Liver (tissue), 8 donors: ENCODE measurements at regions not wholly inside any gene's neighbourhood (a gene's known extent, or its start where the extent isn't known, plus 50 kb on each side); places are given as distances from the start of the nearest gene placed in this dataset.

ENCODE experiments used
- DNase-seq: peaks from one replicate; pipeline ENCODE4 v3.0.0-alpha.2; 2017; ENCODE audit warnings: low spot score
- H3K27ac ChIP-seq, 2 donors: one replicate each; pipeline ENCODE4 v1.7.0; 2013; ENCODE audit warnings: inconsistent platforms in 2 of 2, low read length in 2 of 2, control low read depth in 1 of 2, low read depth in 1 of 2, mild to moderate bottlenecking in 1 of 2
- H3K27me3 ChIP-seq, 4 donors: one replicate each; pipeline versions ENCODE4 v1.6.1 to v1.7.0; 2013; ENCODE audit warnings: low read length in 3 of 4, inconsistent platforms in 1 of 4, mild to moderate bottlenecking in 1 of 4, moderate library complexity in 1 of 4; ENCODE audit not compliant: control insufficient read depth in 4 of 4, insufficient read depth in 4 of 4
- H3K36me3 ChIP-seq, 4 donors: one replicate each; pipeline versions ENCODE4 v1.6.1 to v1.7.0; 2013; ENCODE audit warnings: low read length in 3 of 4, mild to moderate bottlenecking in 3 of 4, low read depth in 1 of 4, moderate library complexity in 1 of 4; ENCODE audit not compliant: control insufficient read depth in 4 of 4, insufficient read depth in 3 of 4
- H3K4me1 ChIP-seq, 4 donors: one replicate each; pipeline versions ENCODE4 v1.6.1 to v1.7.0; 2013; ENCODE audit warnings: low read length in 3 of 4, mild to moderate bottlenecking in 3 of 4, moderate library complexity in 1 of 4; ENCODE audit not compliant: control insufficient read depth in 4 of 4, insufficient read depth in 4 of 4
- H3K4me3 ChIP-seq, 3 donors: one replicate each; pipeline versions ENCODE4 v1.6.1 to v1.7.0; 2013; ENCODE audit warnings: low read length in 3 of 3, control low read depth in 1 of 3, low read depth in 1 of 3, mild to moderate bottlenecking in 1 of 3
- H3K9ac ChIP-seq, 2 donors: one replicate each; pipeline ENCODE4 v1.7.0; 2013; ENCODE audit warnings: low read length in 2 of 2, mild to moderate bottlenecking in 2 of 2, moderate library complexity in 2 of 2, control low read depth in 1 of 2, low read depth in 1 of 2
- H3K9me3 ChIP-seq, 4 donors: one replicate each; pipeline versions ENCODE4 v1.6.1 to v1.7.0; 2013; ENCODE audit warnings: low read length in 3 of 4; ENCODE audit not compliant: control insufficient read depth in 4 of 4
- CTCF ChIP-seq: fragments of 150-350 bp; IDR thresholded peaks from 2 replicates; pipeline ENCODE4 v1.5.1; 2017; ENCODE audit warnings: improper control_type of control experiment, low read depth, low read length; ENCODE audit not compliant: missing input control
- EGR1 ChIP-seq, 2 donors: IDR thresholded peaks; 2 replicates each; pipeline ENCODE4 v1.6.1; 2016 to 2018; ENCODE audit warnings: antibody characterized with exemption in 2 of 2, low read depth in 2 of 2
- FOXA1 ChIP-seq: IDR thresholded peaks from 2 replicates; pipeline ENCODE4 v1.6.1; 2016; ENCODE audit warnings: antibody characterized with exemption
- FOXA2 ChIP-seq: IDR thresholded peaks from 2 replicates; pipeline ENCODE4 v1.6.1; 2016; ENCODE audit warnings: antibody characterized with exemption
- GABPA ChIP-seq, 2 donors: IDR thresholded peaks in 1 of 2; conservative IDR thresholded peaks in 1 of 2; 2 replicates each; pipeline ENCODE4 v1.6.1; 2016; ENCODE audit warnings: antibody characterized with exemption in 2 of 2, mild to moderate bottlenecking in 1 of 2, moderate library complexity in 1 of 2
- HNF4A ChIP-seq, 2 donors: conservative IDR thresholded peaks; 2 replicates each; pipeline ENCODE4 v1.6.1; 2016; ENCODE audit warnings: antibody characterized with exemption in 2 of 2, mild to moderate bottlenecking in 2 of 2
- HNF4G ChIP-seq: IDR thresholded peaks from 2 replicates; pipeline ENCODE4 v1.6.1; 2016; ENCODE audit warnings: antibody characterized with exemption
- JUND ChIP-seq, 2 donors: IDR thresholded peaks; 2 replicates each; pipeline ENCODE4 v1.6.1; 2016; ENCODE audit warnings: antibody characterized with exemption in 2 of 2
- MAX ChIP-seq: IDR thresholded peaks from 2 replicates; pipeline ENCODE4 v1.6.1; 2016; ENCODE audit warnings: antibody characterized with exemption
- NR2F2 ChIP-seq: IDR thresholded peaks from 2 replicates; pipeline ENCODE4 v1.6.1; 2016; ENCODE audit warnings: antibody characterized with exemption
- RAD21 ChIP-seq, 2 donors: IDR thresholded peaks; 2 replicates each; pipeline ENCODE4 v1.6.1; 2016; ENCODE audit warnings: antibody characterized with exemption in 2 of 2, mild to moderate bottlenecking in 2 of 2
- RXRA ChIP-seq, 2 donors: IDR thresholded peaks; 2 replicates each; pipeline ENCODE4 v1.6.1; 2017 to 2018; ENCODE audit warnings: antibody characterized with exemption in 2 of 2, mild to moderate bottlenecking in 1 of 2
- SP1 ChIP-seq: IDR thresholded peaks from 2 replicates; pipeline ENCODE4 v1.6.1; 2018; ENCODE audit warnings: antibody characterized with exemption, mild to moderate bottlenecking
- TAF1 ChIP-seq: conservative IDR thresholded peaks from 2 replicates; pipeline ENCODE4 v1.6.1; 2016; ENCODE audit warnings: antibody characterized with exemption, mild to moderate bottlenecking
- YY1 ChIP-seq: IDR thresholded peaks from 2 replicates; pipeline ENCODE4 v1.6.1; 2016; ENCODE audit warnings: antibody characterized with exemption, mild to moderate bottlenecking
- ZBTB33 ChIP-seq: IDR thresholded peaks from 2 replicates; pipeline ENCODE4 v1.6.1; 2016; ENCODE audit warnings: antibody characterized with exemption
- WGBS: extraction: QIAGEN DNeasy Blood & Tissue Kit; methylation state at CpG from one replicate; pipeline ENCODE4 v1.1.7; 2013; 5-methylcytosine and 5-hydroxymethylcytosine counted together
- TF ChIP-seq, protein P1 (sequence below): IDR thresholded peaks from 2 replicates; pipeline ENCODE4 v1.6.1; 2016; ENCODE audit warnings: antibody characterized with exemption, mild to moderate bottlenecking
- TF ChIP-seq, protein P2 (sequence below): IDR thresholded peaks from 2 replicates; pipeline ENCODE4 v1.6.1; 2016; ENCODE audit warnings: antibody characterized with exemption
- donor health status: healthy.
- donor health status: healthy.
- donor health status: healthy.
- donor health status: healthy.
- donor health status: healthy.

GRCh38 chr10:71156436-71156835, 55.9 kb upstream of the UNC5B start:
- no peak for DNase-seq
- no peak for TF ChIP-seq SP1
- no peak for TF ChIP-seq FOXA1
- no peak for TF ChIP-seq EGR1 (IDR thresholded peaks at IDR 0.05; ENCODE audit: low read depth in 2 of 2)
- TF ChIP-seq, protein P1, sequence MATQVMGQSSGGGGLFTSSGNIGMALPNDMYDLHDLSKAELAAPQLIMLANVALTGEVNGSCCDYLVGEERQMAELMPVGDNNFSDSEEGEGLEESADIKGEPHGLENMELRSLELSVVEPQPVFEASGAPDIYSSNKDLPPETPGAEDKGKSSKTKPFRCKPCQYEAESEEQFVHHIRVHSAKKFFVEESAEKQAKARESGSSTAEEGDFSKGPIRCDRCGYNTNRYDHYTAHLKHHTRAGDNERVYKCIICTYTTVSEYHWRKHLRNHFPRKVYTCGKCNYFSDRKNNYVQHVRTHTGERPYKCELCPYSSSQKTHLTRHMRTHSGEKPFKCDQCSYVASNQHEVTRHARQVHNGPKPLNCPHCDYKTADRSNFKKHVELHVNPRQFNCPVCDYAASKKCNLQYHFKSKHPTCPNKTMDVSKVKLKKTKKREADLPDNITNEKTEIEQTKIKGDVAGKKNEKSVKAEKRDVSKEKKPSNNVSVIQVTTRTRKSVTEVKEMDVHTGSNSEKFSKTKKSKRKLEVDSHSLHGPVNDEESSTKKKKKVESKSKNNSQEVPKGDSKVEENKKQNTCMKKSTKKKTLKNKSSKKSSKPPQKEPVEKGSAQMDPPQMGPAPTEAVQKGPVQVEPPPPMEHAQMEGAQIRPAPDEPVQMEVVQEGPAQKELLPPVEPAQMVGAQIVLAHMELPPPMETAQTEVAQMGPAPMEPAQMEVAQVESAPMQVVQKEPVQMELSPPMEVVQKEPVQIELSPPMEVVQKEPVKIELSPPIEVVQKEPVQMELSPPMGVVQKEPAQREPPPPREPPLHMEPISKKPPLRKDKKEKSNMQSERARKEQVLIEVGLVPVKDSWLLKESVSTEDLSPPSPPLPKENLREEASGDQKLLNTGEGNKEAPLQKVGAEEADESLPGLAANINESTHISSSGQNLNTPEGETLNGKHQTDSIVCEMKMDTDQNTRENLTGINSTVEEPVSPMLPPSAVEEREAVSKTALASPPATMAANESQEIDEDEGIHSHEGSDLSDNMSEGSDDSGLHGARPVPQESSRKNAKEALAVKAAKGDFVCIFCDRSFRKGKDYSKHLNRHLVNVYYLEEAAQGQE, result no peak
- no peak for TF ChIP-seq MAX
- TF ChIP-seq ZBTB33, result no peak
- TF ChIP-seq RAD21 (IDR thresholded peaks at IDR 0.05), result no peak
- TF ChIP-seq GABPA (IDR thresholded peaks at IDR 0.05 in 1 of 2, conservative IDR thresholded peaks at IDR 0.05 in 1 of 2), result no peak
- no peak for TF ChIP-seq YY1
- no peak for TF ChIP-seq NR2F2
- TF ChIP-seq RXRA (IDR thresholded peaks at IDR 0.05), result no peak
- TF ChIP-seq, protein P2, sequence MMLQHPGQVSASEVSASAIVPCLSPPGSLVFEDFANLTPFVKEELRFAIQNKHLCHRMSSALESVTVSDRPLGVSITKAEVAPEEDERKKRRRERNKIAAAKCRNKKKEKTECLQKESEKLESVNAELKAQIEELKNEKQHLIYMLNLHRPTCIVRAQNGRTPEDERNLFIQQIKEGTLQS, result no peak
- no peak for TF ChIP-seq JUND (IDR thresholded peaks at IDR 0.05)
- no peak for TF ChIP-seq HNF4A (conservative IDR thresholded peaks at IDR 0.05)
- TF ChIP-seq HNF4G, result no peak
- no peak for TF ChIP-seq TAF1
- TF ChIP-seq CTCF, result no peak
- no peak for TF ChIP-seq FOXA2
- Histone ChIP-seq H3K9me3 (no peaks in the 10 kb centered on the region), H3K4me3 (no peak overlapping the region), H3K27ac (no peak overlapping the region), H3K27me3 (no peaks in the 10 kb centered on the region), H3K4me1 (no peaks in the 10 kb centered on the region), H3K9ac (no peak overlapping the region), H3K36me3 (no peaks in the 10 kb centered on the region)
- WGBS, result 73% methylated on average over 2 of the region's 2 CpGs

DNA sequence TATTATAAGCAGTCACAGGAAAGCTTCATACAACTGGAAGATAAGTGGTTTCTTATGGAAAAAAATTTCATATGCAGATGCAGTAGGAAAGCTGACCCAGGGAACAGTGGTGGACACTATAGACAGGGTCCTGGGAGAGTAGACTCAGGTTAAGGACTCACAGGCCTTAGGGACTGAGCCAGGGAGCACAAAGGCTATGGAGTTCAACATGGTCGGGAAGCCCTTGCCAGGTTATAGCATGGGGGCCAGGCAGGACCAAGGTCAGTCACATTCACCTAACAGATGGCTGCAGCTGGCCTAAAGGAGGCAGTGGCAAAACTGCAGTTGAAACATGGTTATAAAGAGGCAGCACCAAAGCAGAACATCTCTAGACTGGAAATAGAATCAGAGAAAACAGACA, 54.9 kb upstream of the UNC5B start:
- no peak overlapping the region for H3K27ac ChIP-seq
- no peak for DNase-seq
- no peaks in the 10 kb centered on the region for H3K4me1 ChIP-seq
- no peaks in the 10 kb centered on the region for H3K36me3 ChIP-seq
- WGBS, result 96% methylated on average over 1 of the region's 1 CpG
- no peak for TF ChIP-seq CTCF
- TF ChIP-seq, protein P2, result no peak
- H3K4me3 ChIP-seq, result no peak overlapping the region
- H3K9ac ChIP-seq, result no peak overlapping the region
- no peaks in the 10 kb centered on the region for H3K27me3 ChIP-seq
- no peaks in the 10 kb centered on the region for H3K9me3 ChIP-seq
